ENCODE measurements at regions not wholly inside any gene's neighbourhood (a gene's known extent, or its start where the extent isn't known, plus 50 kb on each side); places are given as distances from the start of the nearest gene placed in this dataset.

- H3K9ac ChIP-seq (replicated peaks; ENCODE audit: extremely low read depth, insufficient read depth, low read length) = no peak overlapping the region
- BruUV-seq (replicated peaks) = no TSS peak
Observed at GRCh38 chr17:72422204-72422504, 301.3 kb downstream of the SOX9 start.

More at GRCh38 chr17:72422204-72422504, 301.3 kb downstream of the SOX9 start:
- Histone ChIP-seq H3K36me3 (ENCODE audit: control insufficient read depth in 2 of 2, extremely low read depth in 1 of 2, insufficient read depth in 2 of 2, low read length in 2 of 2) (no peaks in the 10 kb centered on the region), H3K27ac (ENCODE audit: insufficient read depth, low read depth, low read length) (no peak overlapping the region), H3K9me1 (replicated peaks; ENCODE audit: control insufficient read depth, extremely low read depth, insufficient read depth, low read length) (no peaks in the 10 kb centered on the region), H4K20me1 (replicated peaks; ENCODE audit: control insufficient read depth, extremely low read depth, insufficient read depth, low read length) (no peaks in the 10 kb centered on the region), H3K79me2 (ENCODE audit: control insufficient read depth, insufficient read depth, low read length) (no peaks in the 10 kb centered on the region), H3K4me3 (replicated peaks in 1 of 3; ENCODE audit: insufficient read depth in 1 of 3, low read depth in 1 of 3, low read length in 3 of 3) (no peak overlapping the region), H2AFZ (ENCODE audit: low read depth, low read length) (no peak overlapping the region), H3K4me2 (ENCODE audit: insufficient read depth, low read length) (no peak overlapping the region), H3K27me3 (ENCODE audit: control insufficient read depth in 2 of 2, insufficient read depth in 2 of 2, low read length in 2 of 2) (no peaks in the 10 kb centered on the region), H3K9me3 (replicated peaks; ENCODE audit: control insufficient read depth, insufficient read depth, low read length) (no peaks in the 10 kb centered on the region), H3K4me1 (ENCODE audit: control insufficient read depth, extremely low read depth, insufficient read depth, low read length) (peaks cover 16% of the 10 kb centered on the region)
- CTCF ChIA-PET = interaction anchor here (1.0 kb wide), 1 partner anchor 28 kb away, joined by 3 read pairs; no protein-coding TSS in a partner anchor
- intact Hi-C loops (cut with micrococcal nuclease) (no loop called here), dilution Hi-C loops (cut with MboI; ENCODE audit: extremely low pct_ligation_motif_present, low sequenced_read_pairs) (no loop called here)
- POLR2A ChIA-PET = no interaction called here
- DNase-seq (ENCODE audit: low read depth, low spot score) (no peak), FAIRE-seq (no peak)
- TF ChIP-seq, protein P1, sequence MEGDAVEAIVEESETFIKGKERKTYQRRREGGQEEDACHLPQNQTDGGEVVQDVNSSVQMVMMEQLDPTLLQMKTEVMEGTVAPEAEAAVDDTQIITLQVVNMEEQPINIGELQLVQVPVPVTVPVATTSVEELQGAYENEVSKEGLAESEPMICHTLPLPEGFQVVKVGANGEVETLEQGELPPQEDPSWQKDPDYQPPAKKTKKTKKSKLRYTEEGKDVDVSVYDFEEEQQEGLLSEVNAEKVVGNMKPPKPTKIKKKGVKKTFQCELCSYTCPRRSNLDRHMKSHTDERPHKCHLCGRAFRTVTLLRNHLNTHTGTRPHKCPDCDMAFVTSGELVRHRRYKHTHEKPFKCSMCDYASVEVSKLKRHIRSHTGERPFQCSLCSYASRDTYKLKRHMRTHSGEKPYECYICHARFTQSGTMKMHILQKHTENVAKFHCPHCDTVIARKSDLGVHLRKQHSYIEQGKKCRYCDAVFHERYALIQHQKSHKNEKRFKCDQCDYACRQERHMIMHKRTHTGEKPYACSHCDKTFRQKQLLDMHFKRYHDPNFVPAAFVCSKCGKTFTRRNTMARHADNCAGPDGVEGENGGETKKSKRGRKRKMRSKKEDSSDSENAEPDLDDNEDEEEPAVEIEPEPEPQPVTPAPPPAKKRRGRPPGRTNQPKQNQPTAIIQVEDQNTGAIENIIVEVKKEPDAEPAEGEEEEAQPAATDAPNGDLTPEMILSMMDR (IDR thresholded peaks at IDR 0.05; ENCODE audit: extremely low read depth in 1 of 2, insufficient read depth in 1 of 2, low read depth in 1 of 2, low read length in 2 of 2) = no peak
- TF ChIP-seq JUN (IDR thresholded peaks at IDR 0.05; ENCODE audit: borderline replicate concordance, insufficient read depth, insufficient read length, low read depth) (no peak), FOS (IDR thresholded peaks at IDR 0.05; ENCODE audit: borderline replicate concordance, insufficient read depth, low read length) (no peak), GATA2 (IDR thresholded peaks at IDR 0.05; ENCODE audit: insufficient read depth, insufficient read length, low read depth, low read length) (no peak), EZH2 (IDR thresholded peaks at IDR 0.05; ENCODE audit: borderline replicate concordance, low read depth, low read length, severe bottlenecking) (no peak), POLR2A (IDR thresholded peaks at IDR 0.05; ENCODE audit: low read depth, low read length) (no peak), POLR2AphosphoS5 (IDR thresholded peaks at IDR 0.05; ENCODE audit: insufficient read depth, low read depth, low read length) (no peak), MYC (IDR thresholded peaks at IDR 0.05; ENCODE audit: low read depth, low read length) (no peak)
- TF ChIP-seq, protein P2, sequence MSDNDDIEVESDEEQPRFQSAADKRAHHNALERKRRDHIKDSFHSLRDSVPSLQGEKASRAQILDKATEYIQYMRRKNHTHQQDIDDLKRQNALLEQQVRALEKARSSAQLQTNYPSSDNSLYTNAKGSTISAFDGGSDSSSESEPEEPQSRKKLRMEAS (IDR thresholded peaks at IDR 0.05; ENCODE audit: insufficient read depth, insufficient read length) = no peak
